Upper lobe of left lung (tissue), 6 donors: ENCODE measurements at regions not wholly inside any gene's neighbourhood (a gene's known extent, or its start where the extent isn't known, plus 50 kb on each side); places are given as distances from the start of the nearest gene placed in this dataset.

Source experiments
- ATAC-seq, 2 donors: fragments of 200-7000 bp; cut with Tn5 transposase; one replicate each; pipeline ENCODE4 v1.9.1; 2022; ENCODE audit warnings: mild to moderate bottlenecking in 2 of 2, moderate library complexity in 2 of 2; ENCODE audit not compliant: low FRiP score in 2 of 2
- DNase-seq, 2 donors: peaks; one replicate each; pipeline ENCODE4 v3.0.0-alpha.2; 2019 to 2020
- H3K27ac ChIP-seq, 4 donors: fragments of 200-600 bp; sonication (generic); one replicate each; pipeline ENCODE4 v1.5.1; 2016 to 2019
- H3K27me3 ChIP-seq, 4 donors: fragments of 200-600 bp; sonication (generic); one replicate each; pipeline ENCODE4 v1.5.1; 2017 to 2019
- H3K36me3 ChIP-seq, 4 donors: fragments of 200-600 bp; sonication (generic); one replicate each; pipeline ENCODE4 v1.5.1; 2016 to 2019
- H3K4me1 ChIP-seq, 4 donors: fragments of 200-600 bp; sonication (generic); one replicate each; pipeline ENCODE4 v1.5.1; 2018 to 2019
- H3K4me3 ChIP-seq, 4 donors: fragments of 200-600 bp; sonication (generic); one replicate each; pipeline ENCODE4 v1.5.1; 2017 to 2019; ENCODE audit warnings: mild to moderate bottlenecking in 2 of 4, moderate library complexity in 1 of 4
- H3K9me3 ChIP-seq, 4 donors: fragments of 200-600 bp; sonication (generic); one replicate each; pipeline ENCODE4 v1.5.1; 2018 to 2019
- EP300 ChIP-seq, 4 donors: sonication (generic); formaldehyde crosslinking; IDR thresholded peaks; one replicate each; pipeline ENCODE4 v1.5.1; 2017; ENCODE audit warnings: antibody characterized with exemption in 4 of 4, control low read depth in 2 of 4
- POLR2A ChIP-seq, 4 donors: fragments of 450-650 bp; IDR thresholded peaks; one replicate each; pipeline ENCODE4 v1.5.1; 2016 to 2017; ENCODE audit warnings: antibody characterized with exemption in 4 of 4, mild to moderate bottlenecking in 2 of 4
- POLR2AphosphoS5 ChIP-seq, 2 donors: sonication (generic); formaldehyde crosslinking; IDR thresholded peaks; one replicate each; pipeline ENCODE4 v1.5.1; 2017; ENCODE audit warnings: antibody characterized with exemption in 2 of 2
- WGBS, 2 donors: methylation state at CpG; one replicate each; pipeline ENCODE4 v1.1.5; 2017 to 2018; 5-methylcytosine and 5-hydroxymethylcytosine counted together
- TF ChIP-seq, protein P1 (sequence below), 6 experiments: fragments of 450-650 bp in 4 of 6; fragments of 200-600 bp in 2 of 6; sonication (generic) in 2 of 6; IDR thresholded peaks; one replicate each; pipeline ENCODE4 v1.5.1; 2016 to 2019; ENCODE audit warnings: antibody characterized with exemption in 6 of 6
- donor health status: DM: no; HTN: no; CAD: no; lungs with moderate emphysema.
- donor health status: DM: no; HTN: yes; CAD: no; lungs with severe emphysema.

DNA sequence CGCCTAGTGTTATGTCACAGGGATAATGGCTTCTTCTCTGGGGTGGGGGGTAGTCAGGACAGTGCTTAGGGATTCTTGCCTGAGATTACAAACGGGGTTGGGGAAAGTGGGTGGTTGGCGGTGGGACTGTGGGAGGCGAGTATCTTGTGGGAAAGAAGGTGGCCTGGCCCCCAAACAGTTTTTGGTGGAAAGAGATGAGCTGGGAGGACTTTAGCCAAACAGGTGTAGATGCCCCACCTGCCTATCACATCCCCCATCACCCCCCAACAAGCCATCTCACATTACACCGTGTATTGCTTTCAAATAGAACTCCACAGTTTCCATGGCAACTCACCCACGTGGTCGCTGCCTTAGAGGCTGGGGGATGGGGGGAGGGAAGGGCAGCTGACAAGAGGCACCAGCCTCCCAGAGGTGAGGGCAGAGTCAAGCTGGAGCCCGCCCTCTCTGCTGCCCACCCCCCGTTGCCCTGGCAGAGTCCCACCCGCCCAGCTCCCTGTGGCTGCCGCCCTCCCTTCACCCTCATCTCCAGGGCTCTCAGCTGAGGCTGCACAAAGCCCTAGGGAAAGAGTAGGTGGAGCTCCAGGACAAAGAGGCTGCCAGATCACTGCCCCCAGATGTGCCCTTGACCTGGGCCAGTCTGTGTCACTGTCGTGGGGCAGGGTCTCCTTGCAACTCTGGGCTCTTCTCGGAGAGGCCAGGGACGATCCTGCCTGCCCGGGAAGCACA, 98.3 kb downstream of the LRRC74A start:
- Histone ChIP-seq H3K27me3 (no peaks in the 10 kb centered on the region), H3K4me1 (peaks cover 18 to 28% (median 27%) of the 10 kb centered on the region in 4 donors), H3K36me3 (no peaks in the 10 kb centered on the region), H3K9me3 (no peaks in the 10 kb centered on the region), H3K27ac (no peak overlapping the region), H3K4me3 (no peak overlapping the region)
- ATAC-seq (no peak), DNase-seq (no peak)
- TF ChIP-seq POLR2AphosphoS5 (IDR thresholded peaks at IDR 0.05) (no peak), EP300 (IDR thresholded peaks at IDR 0.05) (no peak), POLR2A (IDR thresholded peaks at IDR 0.05) (no peak)
- TF ChIP-seq, protein P1, sequence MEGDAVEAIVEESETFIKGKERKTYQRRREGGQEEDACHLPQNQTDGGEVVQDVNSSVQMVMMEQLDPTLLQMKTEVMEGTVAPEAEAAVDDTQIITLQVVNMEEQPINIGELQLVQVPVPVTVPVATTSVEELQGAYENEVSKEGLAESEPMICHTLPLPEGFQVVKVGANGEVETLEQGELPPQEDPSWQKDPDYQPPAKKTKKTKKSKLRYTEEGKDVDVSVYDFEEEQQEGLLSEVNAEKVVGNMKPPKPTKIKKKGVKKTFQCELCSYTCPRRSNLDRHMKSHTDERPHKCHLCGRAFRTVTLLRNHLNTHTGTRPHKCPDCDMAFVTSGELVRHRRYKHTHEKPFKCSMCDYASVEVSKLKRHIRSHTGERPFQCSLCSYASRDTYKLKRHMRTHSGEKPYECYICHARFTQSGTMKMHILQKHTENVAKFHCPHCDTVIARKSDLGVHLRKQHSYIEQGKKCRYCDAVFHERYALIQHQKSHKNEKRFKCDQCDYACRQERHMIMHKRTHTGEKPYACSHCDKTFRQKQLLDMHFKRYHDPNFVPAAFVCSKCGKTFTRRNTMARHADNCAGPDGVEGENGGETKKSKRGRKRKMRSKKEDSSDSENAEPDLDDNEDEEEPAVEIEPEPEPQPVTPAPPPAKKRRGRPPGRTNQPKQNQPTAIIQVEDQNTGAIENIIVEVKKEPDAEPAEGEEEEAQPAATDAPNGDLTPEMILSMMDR (IDR thresholded peaks at IDR 0.05) = no peak
- WGBS, 2 donors = 56 to 76% methylated on average over 6 to 15 of the region's 15 CpGs

DNA sequence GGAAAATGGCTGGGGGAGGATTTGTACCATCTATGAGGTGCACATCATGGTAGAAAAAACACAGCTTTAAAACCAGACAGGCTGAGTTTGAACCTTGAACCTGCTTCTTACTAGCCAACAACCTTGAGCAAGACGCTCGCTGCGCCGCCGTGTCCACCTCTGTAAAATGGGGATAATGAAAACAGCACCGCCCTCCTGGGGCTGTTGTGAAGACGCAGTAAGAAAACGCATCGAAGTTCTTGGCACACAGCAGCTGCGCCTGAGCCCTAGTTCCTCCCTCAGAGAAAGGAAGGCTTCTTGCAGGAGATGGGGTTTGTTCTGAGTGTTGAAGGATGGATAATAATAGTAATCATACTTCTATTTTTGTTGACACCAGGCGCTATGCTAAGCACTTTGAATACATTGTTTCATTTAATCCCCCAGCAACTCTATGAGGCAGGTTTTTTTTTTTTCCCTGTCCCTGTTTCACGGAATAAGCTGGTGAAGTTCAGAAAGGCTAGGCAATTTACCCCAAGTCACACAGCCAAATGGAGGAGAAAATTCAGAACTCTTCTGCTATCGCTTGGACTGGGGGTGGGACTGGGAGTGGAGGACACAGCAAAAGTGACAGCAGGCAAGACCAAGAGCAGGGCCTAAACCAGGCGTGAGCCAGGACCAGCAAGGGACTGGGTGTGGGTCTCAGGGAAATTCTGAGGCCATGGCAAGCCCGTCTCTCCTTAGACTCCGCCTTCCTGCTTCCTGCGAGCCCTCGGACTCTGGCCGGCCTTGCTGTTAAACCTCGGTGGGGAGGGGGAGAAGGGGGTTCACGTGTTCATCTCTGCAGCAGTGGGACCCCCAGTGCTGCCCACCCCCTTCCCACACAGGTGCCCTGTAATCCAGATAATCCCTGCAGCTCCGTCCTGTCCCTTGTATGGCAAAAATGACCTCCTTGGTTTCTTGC, 97.5 kb downstream of the LRRC74A start:
- no peaks in the 10 kb centered on the region for H3K9me3 ChIP-seq
- no peaks in the 10 kb centered on the region for H3K27me3 ChIP-seq
- H3K27ac ChIP-seq = no peak overlapping the region
- 74 to 82% methylated on average over 17 to 22 of the region's 22 CpGs for WGBS, 2 donors
- H3K4me3 ChIP-seq = no peak overlapping the region
- peaks cover 26 to 36% (median 31%) of the 10 kb centered on the region in 4 donors for H3K4me1 ChIP-seq
- no peak for ATAC-seq
- TF ChIP-seq, protein P1 (IDR thresholded peaks at IDR 0.05) = no peak
- TF ChIP-seq POLR2A (IDR thresholded peaks at IDR 0.05) (no peak), EP300 (IDR thresholded peaks at IDR 0.05) (no peak)
- DNase-seq = no peak
- H3K36me3 ChIP-seq = no peaks in the 10 kb centered on the region

DNA sequence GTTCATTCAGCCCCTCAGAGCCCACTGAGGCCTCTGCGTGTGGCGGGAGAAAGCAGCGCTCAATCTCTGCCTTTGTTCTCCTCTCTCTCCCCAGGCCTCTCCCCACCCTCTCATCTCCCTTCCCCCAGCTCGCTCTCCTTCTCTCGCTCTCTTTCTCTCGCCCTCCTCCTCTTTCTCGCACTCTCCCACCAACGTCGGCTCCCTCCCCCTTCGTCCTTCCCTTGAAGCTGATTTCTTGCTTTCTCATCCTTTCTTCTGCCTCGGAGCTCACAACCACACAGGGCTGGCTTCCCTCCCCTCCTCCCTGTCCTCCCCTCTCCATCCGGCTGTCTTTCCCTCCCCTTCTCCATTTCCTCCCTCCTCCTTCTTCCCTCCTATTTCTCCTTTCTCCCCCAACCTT, 96.4 kb downstream of the LRRC74A start:
- Histone ChIP-seq H3K36me3 (no peaks in the 10 kb centered on the region), H3K27ac (no peak overlapping the region), H3K27me3 (no peaks in the 10 kb centered on the region), H3K4me1 (peaks cover 37 to 47% (median 43%) of the 10 kb centered on the region in 4 donors), H3K4me3 (no peak overlapping the region), H3K9me3 (no peaks in the 10 kb centered on the region)
- DNase-seq (no peak), ATAC-seq (no peak)
- TF ChIP-seq EP300 (IDR thresholded peaks at IDR 0.05) = no peak
- TF ChIP-seq, protein P1 (IDR thresholded peaks at IDR 0.05) = no peak
- no peak for TF ChIP-seq POLR2A (IDR thresholded peaks at IDR 0.05)
- no peak for TF ChIP-seq POLR2AphosphoS5 (IDR thresholded peaks at IDR 0.05)
- WGBS, 2 donors = 58 to 66% methylated on average over 11 of the region's 12 CpGs

DNA sequence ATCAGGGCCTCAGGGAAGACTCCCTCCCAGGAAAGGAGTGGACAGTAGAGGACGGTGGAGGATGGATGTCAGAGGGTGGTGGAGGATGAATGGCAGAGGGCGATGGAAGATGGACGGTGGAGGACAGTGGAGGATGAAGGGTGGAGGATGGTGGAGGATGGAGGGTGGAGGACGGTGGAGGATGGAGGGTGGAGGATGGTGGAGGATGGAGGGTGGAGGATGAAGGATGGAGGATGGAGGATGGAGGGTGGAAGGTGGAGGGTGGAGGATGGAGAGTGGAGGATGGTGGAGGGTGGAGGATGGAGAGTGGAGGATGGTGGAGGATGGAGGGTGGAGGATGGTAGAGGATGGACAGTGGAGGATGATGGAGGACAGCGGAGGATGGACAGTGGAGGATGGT, 95.9 kb downstream of the LRRC74A start:
- Histone ChIP-seq H3K9me3 (no peaks in the 10 kb centered on the region), H3K36me3 (no peaks in the 10 kb centered on the region), H3K27me3 (no peaks in the 10 kb centered on the region), H3K4me3 (no peak overlapping the region), H3K27ac (no peak overlapping the region), H3K4me1 (peaks cover 41 to 50% (median 43%) of the 10 kb centered on the region in 4 donors)
- TF ChIP-seq, protein P1 (IDR thresholded peaks at IDR 0.05) = no peak
- TF ChIP-seq POLR2AphosphoS5 (IDR thresholded peaks at IDR 0.05) (no peak), POLR2A (IDR thresholded peaks at IDR 0.05) (no peak), EP300 (IDR thresholded peaks at IDR 0.05) (no peak)
- WGBS, 2 donors = 87 to 93% methylated on average over 5 of the region's 5 CpGs
- DNase-seq (no peak), ATAC-seq (no peak)
